IPS-18a (cell line): ENCODE measurements at regions not wholly inside any gene's neighbourhood (a gene's known extent, or its start where the extent isn't known, plus 50 kb on each side); places are given as distances from the start of the nearest gene placed in this dataset.
"Not testable (repeated sequence)": the region's sequence is repeated elsewhere in the genome, so short reads cannot be mapped to it uniquely, and the experiment has no call there.

Source experiments
- H3K27ac ChIP-seq: one replicate; pipeline ENCODE4 v1.5.1; 2013; ENCODE audit warnings: low read length
- H3K27me3 ChIP-seq: one replicate; pipeline ENCODE4 v1.6.1; 2013; ENCODE audit warnings: mild to moderate bottlenecking, low read length; ENCODE audit not compliant: control insufficient read depth, insufficient read depth
- H3K36me3 ChIP-seq: one replicate; pipeline ENCODE4 v1.6.1; 2013; ENCODE audit warnings: low read depth, low read length; ENCODE audit not compliant: control insufficient read depth
- H3K4me1 ChIP-seq: one replicate; pipeline ENCODE4 v1.6.1; 2013; ENCODE audit warnings: low read depth, low read length; ENCODE audit not compliant: control insufficient read depth
- H3K4me3 ChIP-seq: one replicate; pipeline ENCODE4 v1.5.1; 2013; ENCODE audit warnings: low read length
- H3K9ac ChIP-seq: one replicate; pipeline ENCODE4 v1.6.1; 2013; ENCODE audit warnings: mild to moderate bottlenecking, low read length, moderate library complexity
- H3K9me3 ChIP-seq: one replicate; pipeline ENCODE4 v1.6.1; 2013; ENCODE audit warnings: low read depth, low read length; ENCODE audit not compliant: control insufficient read depth

DNA sequence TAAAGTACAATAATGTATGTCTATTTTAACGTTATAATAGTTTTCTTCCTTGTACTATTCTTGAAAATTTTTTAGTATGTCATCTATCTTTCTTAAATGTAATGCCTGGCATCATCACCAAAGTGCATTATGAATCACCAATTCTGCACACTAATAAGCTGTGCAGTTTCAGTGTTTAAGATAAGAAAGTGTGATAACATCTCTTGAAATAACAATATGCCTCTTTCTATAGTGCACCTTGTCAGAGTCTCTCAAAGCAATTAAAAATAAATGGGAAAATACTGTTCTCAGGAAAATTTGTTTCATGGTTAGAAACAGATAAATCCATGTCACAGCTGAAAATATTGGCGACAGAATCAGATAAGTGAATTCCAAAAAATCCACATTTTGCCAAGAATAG, 457.4 kb upstream of the PCDH10 start:
- H3K27me3 ChIP-seq: no peaks in the 10 kb centered on the region
- H3K27ac ChIP-seq: no peak overlapping the region
- no peak overlapping the region for H3K9ac ChIP-seq
- peaks cover 3% of the 10 kb centered on the region for H3K9me3 ChIP-seq
- no peak overlapping the region for H3K4me3 ChIP-seq
- H3K36me3 ChIP-seq: no peaks in the 10 kb centered on the region
- H3K4me1 ChIP-seq: no peaks in the 10 kb centered on the region

DNA sequence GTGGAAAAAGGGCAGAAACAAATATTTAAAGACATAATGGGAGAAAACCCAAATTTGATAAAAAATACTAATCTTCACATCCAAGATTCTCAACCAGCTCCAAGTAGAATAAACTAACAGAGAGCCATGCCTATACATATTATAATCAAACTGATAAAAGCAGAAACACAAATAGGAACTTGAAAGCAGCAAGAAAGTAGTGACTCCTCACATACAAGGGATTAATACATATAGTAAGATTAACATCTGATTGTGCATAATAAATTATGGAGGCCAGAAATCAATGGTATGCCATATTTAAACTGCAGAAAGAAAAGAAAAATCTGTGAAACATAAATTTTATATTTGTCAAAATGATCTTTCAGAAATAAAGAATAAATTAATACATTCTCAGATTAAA, 454.3 kb upstream of the PCDH10 start:
- H3K9ac ChIP-seq: no peak overlapping the region
- no peaks in the 10 kb centered on the region for H3K4me1 ChIP-seq
- peaks cover 3% of the 10 kb centered on the region for H3K9me3 ChIP-seq
- H3K4me3 ChIP-seq: no peak overlapping the region
- no peaks in the 10 kb centered on the region for H3K27me3 ChIP-seq
- H3K27ac ChIP-seq: no peak overlapping the region
- H3K36me3 ChIP-seq: no peaks in the 10 kb centered on the region

DNA sequence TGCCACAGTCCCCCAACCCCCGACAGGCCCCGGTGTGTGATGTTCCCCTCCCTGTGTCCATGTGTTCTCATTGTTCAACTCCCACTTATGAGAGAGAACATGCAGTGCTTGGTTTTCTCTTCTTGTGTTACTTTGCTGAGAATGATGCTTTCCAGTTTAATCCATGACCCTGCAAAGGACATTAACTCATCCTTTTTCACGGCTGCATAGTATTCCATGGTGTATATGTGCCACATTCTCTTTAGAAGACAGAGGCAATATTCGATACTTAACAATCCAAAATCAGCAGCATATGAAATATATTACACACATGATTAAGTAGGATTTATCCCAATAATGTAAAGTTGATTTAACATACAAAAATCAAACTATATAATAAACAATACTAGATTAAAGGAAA, 451.6 kb upstream of the PCDH10 start:
- H3K27me3 ChIP-seq, H3K9me3 ChIP-seq, H3K4me3 ChIP-seq, H3K4me1 ChIP-seq, H3K36me3 ChIP-seq, H3K27ac ChIP-seq, H3K9ac ChIP-seq: not testable (repeated sequence)

DNA sequence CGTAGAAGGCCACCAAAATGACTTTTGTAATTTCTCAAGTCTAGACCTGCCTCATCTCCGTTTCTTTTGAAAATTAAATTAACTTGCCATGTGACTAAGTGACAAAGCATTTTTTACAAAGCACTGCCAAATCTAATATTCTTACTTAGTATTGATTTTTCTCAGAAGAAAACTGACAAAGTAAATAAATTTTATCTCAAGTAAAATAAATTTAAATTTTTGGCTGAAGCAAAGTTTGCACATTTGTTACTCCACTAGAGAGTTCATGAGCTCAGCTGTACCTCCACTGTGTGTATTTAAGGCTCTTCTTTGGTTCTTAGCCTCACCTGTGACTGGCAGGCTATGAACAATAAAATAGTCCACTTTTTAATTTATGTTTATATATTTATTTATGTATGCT, 441.1 kb upstream of the PCDH10 start:
- H3K27ac ChIP-seq: no peak overlapping the region
- H3K36me3 ChIP-seq: no peaks in the 10 kb centered on the region
- no peaks in the 10 kb centered on the region for H3K27me3 ChIP-seq
- no peaks in the 10 kb centered on the region for H3K4me1 ChIP-seq
- H3K9ac ChIP-seq: no peak overlapping the region
- H3K4me3 ChIP-seq: no peak overlapping the region
- H3K9me3 ChIP-seq: no peaks in the 10 kb centered on the region

DNA sequence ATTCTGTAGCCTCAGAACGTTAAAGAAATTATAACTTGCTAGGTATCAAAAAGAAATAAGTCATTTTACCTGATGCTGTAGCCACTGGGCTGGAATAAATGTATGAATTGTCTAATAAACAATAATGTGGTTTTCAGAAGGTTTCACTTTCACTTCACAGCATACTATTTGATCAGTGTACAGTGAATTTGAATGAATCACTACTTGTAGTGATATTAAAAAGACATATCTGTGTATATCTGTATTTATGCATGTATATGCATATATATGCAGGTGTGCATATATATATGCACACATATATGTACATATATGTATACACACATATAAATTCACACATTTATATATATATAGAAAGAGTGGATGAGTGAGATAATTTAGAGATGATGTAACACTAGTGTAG, 440.0 kb upstream of the PCDH10 start:
- Histone ChIP-seq H3K9ac (no peak overlapping the region), H3K27me3 (no peaks in the 10 kb centered on the region), H3K4me1 (no peaks in the 10 kb centered on the region), H3K4me3 (no peak overlapping the region), H3K9me3 (no peaks in the 10 kb centered on the region), H3K36me3 (no peaks in the 10 kb centered on the region), H3K27ac (no peak overlapping the region)

DNA sequence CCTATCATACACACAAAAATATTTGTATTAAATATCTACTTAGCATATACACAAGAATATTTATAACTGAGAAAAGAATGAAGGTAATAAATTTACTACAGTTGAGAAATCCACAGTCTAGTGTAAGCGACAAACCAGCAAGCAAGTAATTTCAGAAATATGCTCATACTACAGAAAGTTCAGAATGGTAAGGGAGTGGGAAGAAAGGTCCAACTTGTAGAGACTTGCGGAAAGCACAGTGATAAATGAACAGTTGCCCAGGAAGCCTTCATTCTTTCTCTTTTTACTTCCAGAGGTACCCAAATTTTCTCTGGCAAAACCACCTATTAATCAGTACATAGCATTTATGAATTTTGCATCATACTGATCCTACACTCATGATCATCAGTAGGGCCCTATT, 438.1 kb upstream of the PCDH10 start:
- Histone ChIP-seq H3K4me3 (no peak overlapping the region), H3K9ac (no peak overlapping the region), H3K36me3 (no peaks in the 10 kb centered on the region), H3K9me3 (no peaks in the 10 kb centered on the region), H3K27ac (no peak overlapping the region), H3K27me3 (no peaks in the 10 kb centered on the region), H3K4me1 (no peaks in the 10 kb centered on the region)

DNA sequence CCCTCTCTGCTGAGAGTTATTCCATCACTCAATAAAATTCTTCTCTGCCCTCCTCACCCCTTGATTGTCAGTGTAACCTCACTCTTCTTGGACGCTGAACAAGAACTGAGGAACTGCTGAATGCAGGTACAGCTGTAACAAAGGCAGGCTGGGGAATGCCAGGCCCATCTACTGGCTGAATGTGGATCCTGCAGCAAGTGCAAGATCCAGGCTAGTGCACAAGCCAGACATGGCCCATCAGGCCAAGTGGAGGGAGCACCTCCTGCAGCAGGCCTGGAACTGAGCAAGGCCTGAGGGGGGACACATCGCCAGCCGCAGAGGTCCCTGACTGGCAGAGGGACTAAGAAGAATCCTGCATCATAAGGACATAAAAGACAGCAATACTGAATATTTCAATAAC, 411.8 kb upstream of the PCDH10 start:
- Histone ChIP-seq H3K27me3 (no peaks in the 10 kb centered on the region), H3K9me3 (no peaks in the 10 kb centered on the region), H3K27ac (no peak overlapping the region), H3K9ac (no peak overlapping the region), H3K4me1 (no peaks in the 10 kb centered on the region), H3K36me3 (no peaks in the 10 kb centered on the region), H3K4me3 (no peak overlapping the region)

DNA sequence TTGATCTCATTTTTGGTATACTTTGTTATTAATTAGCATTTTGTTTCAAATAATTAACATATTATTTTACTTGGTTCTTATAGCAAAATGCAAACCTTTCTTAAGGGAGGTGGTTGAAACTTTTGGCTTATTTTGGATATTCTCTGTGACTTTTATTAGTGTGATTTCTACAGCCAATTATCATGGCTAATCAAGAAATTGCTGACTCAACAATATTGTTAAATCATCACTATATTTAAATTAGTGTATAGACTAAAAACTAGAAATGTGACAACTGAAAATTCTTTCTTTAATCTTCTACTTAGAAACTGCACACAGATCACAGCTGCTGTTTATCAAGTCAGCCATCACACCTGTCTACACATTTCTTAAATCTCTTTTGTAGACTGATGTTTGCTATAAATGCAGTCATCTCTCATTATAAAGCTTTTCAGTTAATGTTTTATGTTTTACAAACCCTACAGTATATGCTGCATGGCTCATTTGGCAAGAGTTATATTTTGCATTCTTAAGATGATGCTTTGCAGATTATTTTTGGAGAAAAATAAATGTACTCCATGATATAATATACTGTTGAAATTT, 389.8 kb upstream of the PCDH10 start:
- H3K27ac ChIP-seq: no peak overlapping the region
- H3K4me3 ChIP-seq: no peak overlapping the region
- no peaks in the 10 kb centered on the region for H3K4me1 ChIP-seq
- H3K9ac ChIP-seq: no peak overlapping the region
- no peaks in the 10 kb centered on the region for H3K27me3 ChIP-seq
- no peaks in the 10 kb centered on the region for H3K9me3 ChIP-seq
- no peaks in the 10 kb centered on the region for H3K36me3 ChIP-seq

DNA sequence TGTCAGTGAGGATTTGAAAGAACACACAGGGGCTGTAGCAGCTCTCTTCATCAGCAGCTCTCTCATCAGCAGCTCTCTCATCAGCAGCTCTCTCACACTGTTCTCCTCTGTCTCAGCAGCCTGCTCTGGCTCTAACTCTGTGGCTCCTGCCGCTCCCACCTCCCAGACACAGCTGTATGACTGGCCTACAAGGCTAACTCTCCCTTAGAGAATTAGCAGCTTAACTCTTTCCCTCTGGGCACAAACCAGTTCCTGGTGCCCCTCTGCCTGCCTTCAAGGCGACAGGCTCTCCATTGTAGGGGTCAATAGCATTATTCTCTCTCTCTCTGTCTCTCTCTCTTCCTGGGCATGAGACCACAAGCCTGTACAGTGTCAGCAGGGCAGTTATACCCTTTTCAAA, 385.6 kb upstream of the PCDH10 start:
- Histone ChIP-seq H3K4me3 (no peak overlapping the region), H3K4me1 (no peaks in the 10 kb centered on the region), H3K27me3 (no peaks in the 10 kb centered on the region), H3K27ac (no peak overlapping the region), H3K9me3 (no peaks in the 10 kb centered on the region), H3K9ac (no peak overlapping the region), H3K36me3 (no peaks in the 10 kb centered on the region)

DNA sequence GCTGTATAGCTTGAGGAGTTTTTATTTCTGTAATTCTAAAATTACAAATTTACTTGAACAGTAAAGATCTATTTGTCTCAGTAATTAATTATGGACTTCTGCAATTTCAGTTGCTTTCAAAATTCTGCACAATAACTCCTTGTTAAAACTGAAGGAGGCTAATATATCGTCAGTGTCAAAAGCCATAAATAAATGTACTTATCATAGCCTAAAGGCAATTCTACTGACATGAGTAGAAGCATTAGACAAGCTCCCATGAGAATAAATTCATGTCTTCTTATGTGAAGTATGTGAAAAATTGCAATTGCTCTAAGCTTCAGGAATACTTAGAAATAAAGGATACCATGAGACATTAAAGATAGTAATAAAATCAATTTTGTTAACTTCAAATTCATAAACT, 381.2 kb upstream of the PCDH10 start:
- no peaks in the 10 kb centered on the region for H3K36me3 ChIP-seq
- H3K27me3 ChIP-seq: no peaks in the 10 kb centered on the region
- H3K4me3 ChIP-seq: no peak overlapping the region
- no peak overlapping the region for H3K9ac ChIP-seq
- H3K9me3 ChIP-seq: no peaks in the 10 kb centered on the region
- H3K4me1 ChIP-seq: no peaks in the 10 kb centered on the region
- no peak overlapping the region for H3K27ac ChIP-seq

DNA sequence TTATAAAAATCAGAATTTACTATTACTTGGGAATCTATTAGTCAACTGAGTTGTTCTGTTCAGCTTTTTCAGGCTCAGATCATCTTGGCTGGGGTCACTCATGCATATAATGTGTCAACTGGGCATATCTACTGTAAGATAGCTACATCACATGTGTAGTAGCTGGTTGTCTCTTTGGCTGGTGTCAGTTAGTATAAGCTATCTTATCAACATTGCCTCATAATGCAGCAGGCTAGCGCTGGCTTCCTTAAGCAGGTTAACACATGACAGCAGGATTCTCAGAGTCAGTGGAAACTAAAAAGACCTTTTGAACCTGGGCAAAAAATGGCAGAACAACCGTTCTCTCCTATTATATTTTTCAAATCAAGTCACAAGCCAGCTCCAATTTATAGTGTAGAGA, 378.3 kb upstream of the PCDH10 start:
- no peaks in the 10 kb centered on the region for H3K9me3 ChIP-seq
- no peak overlapping the region for H3K4me3 ChIP-seq
- no peaks in the 10 kb centered on the region for H3K27me3 ChIP-seq
- H3K36me3 ChIP-seq: no peaks in the 10 kb centered on the region
- no peak overlapping the region for H3K9ac ChIP-seq
- no peaks in the 10 kb centered on the region for H3K4me1 ChIP-seq
- no peak overlapping the region for H3K27ac ChIP-seq

DNA sequence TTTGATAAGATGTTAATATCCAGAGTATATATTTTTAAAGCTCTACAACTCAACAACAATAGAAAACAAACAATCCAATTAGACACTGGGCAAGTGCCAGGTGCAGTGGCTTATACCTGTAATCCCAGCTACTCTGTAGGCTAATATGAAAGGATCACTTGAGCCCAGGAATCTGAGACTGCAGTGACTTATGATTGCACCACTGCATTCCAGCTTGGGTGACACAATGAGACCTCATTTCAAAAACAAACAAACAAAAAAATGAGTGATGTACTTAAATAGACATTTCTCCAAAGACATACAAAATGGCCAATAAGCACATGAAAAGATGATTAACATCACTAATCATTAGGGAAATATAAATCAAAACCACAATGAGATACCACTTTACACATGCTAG, 356.8 kb upstream of the PCDH10 start:
- H3K27ac ChIP-seq: no peak overlapping the region
- H3K9ac ChIP-seq: no peak overlapping the region
- no peaks in the 10 kb centered on the region for H3K36me3 ChIP-seq

More for the DNA sequence above, 356.8 kb upstream of the PCDH10 start:
- Histone ChIP-seq H3K9me3 (no peaks in the 10 kb centered on the region), H3K4me3 (no peak overlapping the region), H3K27me3 (no peaks in the 10 kb centered on the region), H3K4me1 (no peaks in the 10 kb centered on the region)
